GM06990 (cell line): ENCODE measurements at regions not wholly inside any gene's neighbourhood (a gene's known extent, or its start where the extent isn't known, plus 50 kb on each side); places are given as distances from the start of the nearest gene placed in this dataset.

Experiments used
- DNase-seq: peaks from one replicate; pipeline ENCODE4 v3.0.0-alpha.2; 2011; ENCODE audit not compliant: insufficient read length; ENCODE audit errors: extremely low read depth
- H3K27me3 ChIP-seq: replicated peaks from 2 replicates; pipeline ENCODE4 v1.6.0; 2011; ENCODE audit warnings: low read length; ENCODE audit not compliant: control insufficient read depth, insufficient read depth
- H3K36me3 ChIP-seq: 2 replicates; pipeline ENCODE4 v1.5.1; 2011; ENCODE audit warnings: low read length; ENCODE audit not compliant: control insufficient read depth, insufficient read depth
- H3K4me3 ChIP-seq: replicated peaks from 2 replicates; pipeline ENCODE4 v1.5.1; 2011; ENCODE audit warnings: low read depth, mild to moderate bottlenecking, control low read depth, low read length
- CTCF ChIP-seq: IDR thresholded peaks from 2 replicates; pipeline ENCODE4 v1.5.1; 2011; ENCODE audit warnings: low read length, control low read depth, mild to moderate bottlenecking, inconsistent platforms; ENCODE audit not compliant: insufficient read depth, poor library complexity, severe bottlenecking

DNA sequence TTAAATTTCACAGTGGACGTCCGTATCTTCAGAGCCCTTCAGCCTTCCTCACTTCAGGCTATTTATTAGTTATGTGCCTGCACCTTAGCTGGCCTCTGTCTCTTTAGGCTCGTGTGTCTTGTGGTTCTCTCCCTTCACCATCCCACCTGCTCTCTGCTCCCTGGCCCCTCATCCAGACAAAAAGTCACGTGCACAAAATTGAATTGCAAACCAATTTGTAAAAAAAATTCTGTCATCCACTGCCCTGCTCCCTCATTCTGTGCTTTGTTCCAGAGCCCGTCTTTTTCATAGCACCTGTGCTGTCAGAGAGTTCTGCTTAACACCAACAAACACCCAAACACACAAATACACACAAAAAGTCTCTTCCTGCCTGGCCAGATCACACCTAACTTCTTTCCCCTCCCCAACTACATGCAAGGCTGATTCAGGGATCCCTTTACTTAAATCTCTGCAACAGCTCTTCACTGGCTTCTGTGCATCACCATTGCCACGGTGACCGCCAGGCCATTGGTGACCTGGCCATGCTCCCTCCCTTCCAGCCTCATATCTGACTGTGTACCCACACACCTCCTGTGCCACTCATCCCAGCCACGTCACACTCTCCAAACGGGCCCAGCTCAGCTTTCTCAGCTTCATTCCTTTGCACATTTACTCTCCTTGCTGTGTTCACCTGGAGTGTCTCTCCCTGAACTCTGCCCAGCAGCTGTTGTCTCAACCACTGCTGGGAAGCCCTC, 205.7 kb downstream of the TTC8 start:
- no peaks in the 10 kb centered on the region; the same call in none of the 2 replicates for H3K27me3 ChIP-seq
- DNase-seq, result no peak
- H3K36me3 ChIP-seq, result no peaks in the 10 kb centered on the region
- no peak for TF ChIP-seq CTCF
- H3K4me3 ChIP-seq, result no peak overlapping the region

GRCh38 chr14:89030921-89031320, 206.5 kb downstream of the TTC8 start:
- no peak overlapping the region for H3K4me3 ChIP-seq
- no peak for DNase-seq
- H3K27me3 ChIP-seq, result no peaks in the 10 kb centered on the region; the same call in none of the 2 replicates
- H3K36me3 ChIP-seq, result no peaks in the 10 kb centered on the region
- TF ChIP-seq CTCF, result no peak

DNA sequence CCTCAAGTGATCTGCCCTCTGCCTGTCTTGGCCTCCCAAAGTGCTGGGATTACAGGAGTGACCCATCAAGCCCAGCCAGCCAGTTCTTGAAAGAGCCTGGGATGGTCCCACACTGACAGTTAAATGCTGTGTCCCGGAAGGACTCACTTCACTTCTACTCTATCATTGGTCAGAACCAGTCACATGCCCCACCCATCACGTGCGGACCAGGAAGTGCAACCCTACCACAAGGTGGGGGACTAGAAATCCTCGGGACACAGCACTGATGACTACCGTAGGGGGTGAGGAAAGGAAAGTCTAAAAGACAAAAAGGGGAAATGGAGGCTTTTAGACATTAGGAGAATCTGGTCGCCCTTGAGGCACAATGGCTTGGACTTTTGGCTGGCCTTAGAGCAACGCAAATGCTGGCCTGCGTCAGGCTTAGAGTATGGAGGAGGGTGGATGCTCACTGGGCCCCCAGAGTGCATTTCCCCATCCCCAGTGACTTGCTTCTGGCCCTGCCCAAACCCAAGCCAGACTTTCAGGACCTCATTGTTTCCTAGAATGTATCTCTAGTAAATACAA, 207.7 kb downstream of the TTC8 start:
- H3K4me3 ChIP-seq, result no peak overlapping the region
- H3K36me3 ChIP-seq, result no peaks in the 10 kb centered on the region
- no peaks in the 10 kb centered on the region; the same call in none of the 2 replicates for H3K27me3 ChIP-seq
- DNase-seq, result no peak
- no peak for TF ChIP-seq CTCF

DNA sequence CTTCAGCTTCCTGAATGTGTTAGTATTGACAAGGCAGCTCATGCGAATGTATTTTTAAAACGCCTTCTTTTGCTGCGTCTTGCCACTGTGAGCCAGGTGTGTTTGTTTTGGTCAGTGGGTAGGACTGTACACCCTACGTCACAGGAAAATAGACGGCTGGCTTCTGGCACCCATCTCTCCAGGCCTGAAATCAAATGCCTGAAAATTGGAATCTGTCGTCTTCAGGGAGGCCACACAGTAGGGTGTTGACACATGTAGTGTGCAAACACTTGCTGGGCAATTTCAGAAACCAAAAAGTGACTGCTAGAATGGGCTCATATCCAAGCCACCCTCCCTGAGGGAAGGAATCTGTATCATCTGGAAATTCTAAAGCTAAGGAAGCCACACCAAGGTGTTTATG, 209.3 kb downstream of the TTC8 start:
- no peaks in the 10 kb centered on the region; the same call in none of the 2 replicates for H3K27me3 ChIP-seq

GRCh38 chr14:89036371-89036770, 211.9 kb downstream of the TTC8 start:
- TF ChIP-seq CTCF, result no peak
- no peaks in the 10 kb centered on the region for H3K36me3 ChIP-seq

More for the DNA sequence above, 209.3 kb downstream of the TTC8 start:
- no peak for DNase-seq
- H3K4me3 ChIP-seq, result no peak overlapping the region
- no peak for TF ChIP-seq CTCF
- no peaks in the 10 kb centered on the region for H3K36me3 ChIP-seq

More at GRCh38 chr14:89036371-89036770, 211.9 kb downstream of the TTC8 start:
- Histone ChIP-seq H3K27me3 (no peaks in the 10 kb centered on the region), H3K4me3 (no peak overlapping the region)
- no peak for DNase-seq
